ENCODE measurements at regions not wholly inside any gene's neighbourhood (a gene's known extent, or its start where the extent isn't known, plus 50 kb on each side); places are given as distances from the start of the nearest gene placed in this dataset.

GRCh38 chr11:87804176-87804575, 371.1 kb downstream of the RAB38 start:
- no peaks in the 10 kb centered on the region for H4K20me1 ChIP-seq (ENCODE audit: control insufficient read depth, insufficient read depth, insufficient read length)
- Mint-ChIP-seq H3K4me3 (no peak overlapping the region), H3K27me3 (ENCODE audit: low read depth) (no peaks in the 10 kb centered on the region), H3K36me3 (ENCODE audit: insufficient read depth in 1 of 3, low read depth in 3 of 3) (no peaks in the 10 kb centered on the region), H3K9me3 (no peaks in the 10 kb centered on the region), H3K4me1 (peaks cover 4 to 9% of the 10 kb centered on the region in 2 experiments), H3K27ac (no peak overlapping the region)
- H3K27ac ChIP-seq (ENCODE audit: insufficient read length, low read depth, low read length), result no peak overlapping the region
- no peak overlapping the region for H4K5ac ChIP-seq (ENCODE audit: insufficient read length, low read depth, low read length)
- no peak overlapping the region for H3K9ac ChIP-seq (ENCODE audit: extremely low read depth, insufficient read length, low read length)
- H4K91ac ChIP-seq (ENCODE audit: insufficient read length, low read depth, low read length), result no peak overlapping the region
- H3K23me2 ChIP-seq (ENCODE audit: insufficient read length, low read depth, low read length, poor library complexity, severe bottlenecking), result no peaks in the 10 kb centered on the region
- no peaks in the 10 kb centered on the region for H3K9me3 ChIP-seq (ENCODE audit: control insufficient read depth, low read depth, low read length)
- TF ChIP-seq CTCF (conservative IDR thresholded peaks at IDR 0.05), result no peak
- no peak overlapping the region for H2BK20ac ChIP-seq (ENCODE audit: low read depth, low read length, poor library complexity, severe bottlenecking)
- H2BK5ac ChIP-seq (ENCODE audit: insufficient read length, low read length), result no peak overlapping the region
- no peak overlapping the region for H2BK120ac ChIP-seq (ENCODE audit: low read depth, low read length, poor library complexity, severe bottlenecking)
- H2AFZ ChIP-seq (ENCODE audit: low read length), result no peak overlapping the region
- no peak overlapping the region for H3T11ph ChIP-seq (ENCODE audit: low read length)
- no peak overlapping the region for H3K56ac ChIP-seq (ENCODE audit: insufficient read length, low read depth, low read length)
- H3K4ac ChIP-seq (ENCODE audit: low read depth, low read length), result no peak overlapping the region
- no peak overlapping the region for H3K4me2 ChIP-seq (ENCODE audit: insufficient read depth, insufficient read length, low read length)
- H2AK5ac ChIP-seq (ENCODE audit: insufficient read length, low read length), result no peak overlapping the region
- H3K23ac ChIP-seq (ENCODE audit: insufficient read length, low read depth, low read length), result no peak overlapping the region
- no peaks in the 10 kb centered on the region for H3K79me1 ChIP-seq (ENCODE audit: insufficient read depth, low read depth, low read length, poor library complexity, severe bottlenecking)
- no peaks in the 10 kb centered on the region for H3K27me3 ChIP-seq (ENCODE audit: insufficient read depth, low read length)
- H3K18ac ChIP-seq (ENCODE audit: insufficient read length, low read depth, low read length), result no peak overlapping the region
- H3K4me1 ChIP-seq (ENCODE audit: insufficient read depth, low read length), result no peaks in the 10 kb centered on the region
- H3K14ac ChIP-seq (ENCODE audit: insufficient read depth, low read length), result no peak overlapping the region
- H3K79me2 ChIP-seq (ENCODE audit: insufficient read depth, low read length), result no peaks in the 10 kb centered on the region
- no peak for DNase-seq
- H2BK15ac ChIP-seq (ENCODE audit: low read depth, low read length), result no peak overlapping the region
- H4K8ac ChIP-seq (replicated peaks; ENCODE audit: insufficient read length, low read depth, low read length), result no peak overlapping the region
- H2BK12ac ChIP-seq (ENCODE audit: insufficient read length, low read depth, low read length), result no peak overlapping the region

Data from H9 (cell line).